ENCODE measurements at regions not wholly inside any gene's neighbourhood (a gene's known extent, or its start where the extent isn't known, plus 50 kb on each side); places are given as distances from the start of the nearest gene placed in this dataset.
"Not testable (repeated sequence)": the region's sequence is repeated elsewhere in the genome, so short reads cannot be mapped to it uniquely, and the experiment has no call there.

- Mint-ChIP-seq H3K4me1 (no peaks in the 10 kb centered on the region), H3K36me3 (no peaks in the 10 kb centered on the region), H3K27ac (no peak overlapping the region), H3K4me3 (no peak overlapping the region), H3K27me3 (ENCODE audit: low read depth in 3 of 3) (no peaks in the 10 kb centered on the region), H3K9me3 (peaks cover 2 to 28% (median 14%) of the 10 kb centered on the region in 6 donors)
- no peak for DNase-seq
Measured at GRCh38 chr16:60027351-60027750, 1293.2 kb upstream of the GOT2 start.

DNA sequence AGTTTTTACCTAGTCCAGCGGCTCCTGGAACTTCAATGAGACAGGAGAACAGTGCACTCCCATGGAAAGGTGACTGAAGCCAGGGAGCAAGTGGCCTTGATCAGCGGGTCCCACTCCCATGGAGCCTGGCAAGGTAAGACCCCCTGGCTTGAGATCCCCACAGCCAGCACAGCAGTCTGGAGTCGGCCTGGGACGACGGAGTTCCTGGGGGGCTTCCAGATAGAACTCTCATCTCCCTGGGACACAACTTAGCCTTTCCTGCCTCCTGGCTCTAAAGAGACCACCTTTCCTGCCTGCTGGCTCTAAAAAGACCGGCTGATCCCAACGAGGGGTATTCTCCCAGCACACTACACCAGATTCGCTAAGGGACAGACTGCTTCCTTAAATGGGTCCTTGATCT lies 1279.0 kb upstream of the GOT2 start:
- DNase-seq, result no peak
- no peaks in the 10 kb centered on the region for H3K4me1 Mint-ChIP-seq
- H3K4me3 Mint-ChIP-seq, result no peak overlapping the region
- H3K27me3 Mint-ChIP-seq (ENCODE audit: low read depth in 3 of 3), result peaks cover 0 to 2% (median 1%) of the 10 kb centered on the region in 3 donors
- H3K36me3 Mint-ChIP-seq, result no peaks in the 10 kb centered on the region
- no peak overlapping the region for H3K27ac Mint-ChIP-seq
- H3K9me3 Mint-ChIP-seq, result peaks cover 15 to 64% (median 28%) of the 10 kb centered on the region in 6 donors

DNA sequence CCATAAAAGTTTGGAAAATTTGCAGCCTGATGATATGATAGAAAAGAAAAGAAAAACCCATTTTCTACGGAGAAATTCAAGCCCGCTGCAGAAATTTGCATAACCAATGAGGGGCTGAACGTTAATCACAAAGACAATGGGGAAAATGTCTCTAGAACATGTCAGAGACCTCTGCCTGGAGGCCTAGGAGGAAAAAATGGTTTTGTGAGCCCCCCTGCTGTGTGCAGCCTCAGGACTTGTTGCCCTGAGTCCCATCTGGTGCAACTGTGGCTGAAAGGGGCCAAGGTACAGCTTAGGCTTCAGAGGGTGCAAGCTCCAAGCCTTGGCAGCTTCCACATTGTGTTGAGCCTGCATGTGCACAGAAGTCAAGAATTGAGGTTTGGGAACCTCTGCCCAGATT lies 1267.4 kb upstream of the GOT2 start:
- peaks cover 0 to 3% (median 0%) of the 10 kb centered on the region in 3 donors for H3K27me3 Mint-ChIP-seq (ENCODE audit: low read depth in 3 of 3)
- H3K4me1 Mint-ChIP-seq, result no peaks in the 10 kb centered on the region
- H3K4me3 Mint-ChIP-seq, result no peak overlapping the region
- no peak overlapping the region for H3K27ac Mint-ChIP-seq
- DNase-seq, result no peak
- peaks cover 0 to 3% (median 0%) of the 10 kb centered on the region in 3 donors for H3K36me3 Mint-ChIP-seq
- peaks cover 8 to 59% (median 17%) of the 10 kb centered on the region in 6 donors for H3K9me3 Mint-ChIP-seq

GRCh38 chr16:59997706-59998105 lies 1263.6 kb upstream of the GOT2 start:
- Mint-ChIP-seq H3K4me1 (no peaks in the 10 kb centered on the region), H3K9me3 (peaks cover 17 to 63% (median 29%) of the 10 kb centered on the region in 6 donors), H3K27me3 (ENCODE audit: low read depth in 3 of 3) (peaks cover 0 to 3% (median 0%) of the 10 kb centered on the region in 3 donors), H3K36me3 (peaks cover 0 to 7% (median 0%) of the 10 kb centered on the region in 3 donors), H3K4me3 (no peak overlapping the region), H3K27ac (no peak overlapping the region)
- DNase-seq, result no peak

- no peak overlapping the region for H3K27ac Mint-ChIP-seq
- no peak for DNase-seq
- peaks cover 0 to 2% (median 0%) of the 10 kb centered on the region in 3 donors for H3K27me3 Mint-ChIP-seq (ENCODE audit: low read depth in 3 of 3)
- H3K4me3 Mint-ChIP-seq, result no peak overlapping the region
- peaks cover 0 to 4% (median 0%) of the 10 kb centered on the region in 3 donors for H3K36me3 Mint-ChIP-seq
- H3K9me3 Mint-ChIP-seq, result peaks cover 12 to 60% (median 28%) of the 10 kb centered on the region in 6 donors
- no peaks in the 10 kb centered on the region for H3K4me1 Mint-ChIP-seq
Measured at GRCh38 chr16:59993101-59993500, 1259.0 kb upstream of the GOT2 start.

- Mint-ChIP-seq H3K36me3 (peaks cover 0 to 4% (median 0%) of the 10 kb centered on the region in 3 donors), H3K27ac (no peak overlapping the region), H3K4me3 (no peak overlapping the region), H3K27me3 (ENCODE audit: low read depth in 3 of 3) (peaks cover 0 to 2% (median 0%) of the 10 kb centered on the region in 3 donors), H3K4me1 (no peaks in the 10 kb centered on the region), H3K9me3 (peaks cover 12 to 58% (median 28%) of the 10 kb centered on the region in 6 donors)
- DNase-seq, result no peak
Measured at GRCh38 chr16:59991171-59991570, 1257.1 kb upstream of the GOT2 start.

DNA sequence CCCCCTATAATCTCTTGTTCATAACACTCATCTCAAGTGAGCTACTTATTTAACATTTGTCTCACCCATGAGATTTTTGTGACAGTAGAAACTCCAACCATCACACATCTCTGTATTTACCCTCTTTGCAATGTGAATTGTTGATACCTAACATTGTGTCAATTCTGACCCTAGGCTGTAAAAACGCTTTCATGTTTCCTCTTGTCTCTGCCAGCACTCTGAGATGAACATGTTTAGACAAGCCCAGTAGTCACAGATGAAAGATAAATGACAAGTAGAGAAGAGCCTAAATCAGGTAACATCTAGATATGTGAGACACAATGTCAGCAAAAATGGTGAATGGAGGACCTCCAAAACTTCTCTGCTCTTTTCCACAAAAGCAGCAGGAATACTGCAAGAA lies 1254.5 kb upstream of the GOT2 start:
- peaks cover 10 to 61% (median 25%) of the 10 kb centered on the region in 6 donors for H3K9me3 Mint-ChIP-seq
- H3K4me1 Mint-ChIP-seq, result no peaks in the 10 kb centered on the region
- no peaks in the 10 kb centered on the region for H3K36me3 Mint-ChIP-seq
- DNase-seq, result no peak
- no peak overlapping the region for H3K27ac Mint-ChIP-seq
- peaks cover 0 to 2% (median 0%) of the 10 kb centered on the region in 3 donors for H3K27me3 Mint-ChIP-seq (ENCODE audit: low read depth in 3 of 3)
- H3K4me3 Mint-ChIP-seq, result no peak overlapping the region

- Mint-ChIP-seq H3K27ac (no peak overlapping the region), H3K27me3 (ENCODE audit: low read depth in 3 of 3) (no peaks in the 10 kb centered on the region), H3K36me3 (peaks cover 0 to 4% (median 0%) of the 10 kb centered on the region in 3 donors), H3K4me1 (no peaks in the 10 kb centered on the region), H3K9me3 (peaks cover 0 to 14% (median 11%) of the 10 kb centered on the region in 6 donors), H3K4me3 (no peak overlapping the region)
- no peak for DNase-seq
Measured at GRCh38 chr16:59975953-59976352, 1241.8 kb upstream of the GOT2 start.

DNA sequence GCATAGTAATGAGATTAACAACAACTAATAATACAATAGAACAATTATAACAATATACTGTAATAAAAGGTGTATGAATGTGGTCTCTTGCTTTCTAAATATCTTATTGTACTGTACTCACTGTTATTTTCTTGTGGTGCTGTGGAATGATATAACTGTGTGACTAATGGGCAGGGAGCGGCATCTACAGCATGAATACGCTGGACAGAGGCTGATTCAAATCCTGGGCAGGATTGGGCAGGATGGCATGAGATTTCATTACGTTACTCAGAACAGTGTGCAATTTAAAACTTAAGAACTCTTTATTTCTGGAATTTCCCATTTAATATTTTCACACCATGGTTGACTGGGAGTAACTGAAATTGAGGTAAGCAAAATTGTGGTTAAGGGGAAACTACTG lies 1239.8 kb upstream of the GOT2 start:
- DNase-seq, result no peak
- peaks cover 0 to 4% (median 0%) of the 10 kb centered on the region in 3 donors for H3K36me3 Mint-ChIP-seq

GRCh38 chr16:59971264-59971663 lies 1237.1 kb upstream of the GOT2 start:
- Mint-ChIP-seq H3K9me3 (peaks cover 0 to 41% (median 31%) of the 10 kb centered on the region in 6 donors), H3K4me3 (no peak overlapping the region), H3K27ac (no peak overlapping the region), H3K36me3 (peaks cover 0 to 4% (median 0%) of the 10 kb centered on the region in 3 donors), H3K27me3 (ENCODE audit: low read depth in 3 of 3) (peaks cover 0 to 2% (median 0%) of the 10 kb centered on the region in 3 donors), H3K4me1 (no peaks in the 10 kb centered on the region)
- no peak for DNase-seq

More for the DNA sequence above, 1239.8 kb upstream of the GOT2 start:
- peaks cover 0 to 24% (median 19%) of the 10 kb centered on the region in 6 donors for H3K9me3 Mint-ChIP-seq
- H3K4me1 Mint-ChIP-seq, result no peaks in the 10 kb centered on the region
- H3K27ac Mint-ChIP-seq, result no peak overlapping the region
- H3K27me3 Mint-ChIP-seq (ENCODE audit: low read depth in 3 of 3), result no peaks in the 10 kb centered on the region
- no peak overlapping the region for H3K4me3 Mint-ChIP-seq

GRCh38 chr16:59964232-59964924 lies 1230.3 kb upstream of the GOT2 start:
- no peak for DNase-seq
- Mint-ChIP-seq H3K9me3 (peaks cover 6 to 66% (median 25%) of the 10 kb centered on the region in 6 donors), H3K27ac (no peak overlapping the region), H3K4me3 (no peak overlapping the region), H3K36me3 (no peaks in the 10 kb centered on the region), H3K27me3 (ENCODE audit: low read depth in 3 of 3) (peaks cover 0 to 2% (median 2%) of the 10 kb centered on the region in 3 donors), H3K4me1 (no peaks in the 10 kb centered on the region)

DNA sequence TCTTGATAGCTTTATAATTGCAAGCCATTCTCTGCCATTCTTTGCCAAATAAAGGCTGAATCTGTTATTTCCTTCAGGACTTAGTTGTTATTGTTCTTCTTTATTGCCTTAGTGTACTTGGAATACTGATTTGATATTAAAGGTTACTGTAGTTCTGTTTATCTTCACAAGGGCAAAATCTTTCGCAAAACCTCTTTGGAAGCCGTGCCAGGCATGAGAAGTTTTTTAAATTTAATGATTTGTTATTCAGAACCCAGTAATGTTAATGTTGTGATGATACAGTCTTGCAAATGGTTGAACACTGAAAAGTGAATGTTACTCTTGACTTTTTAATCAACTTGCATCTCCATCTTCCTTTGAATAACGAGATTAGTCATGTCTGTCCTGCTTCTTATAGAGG lies 1225.2 kb upstream of the GOT2 start:
- Mint-ChIP-seq H3K4me1 (no peaks in the 10 kb centered on the region), H3K36me3 (no peaks in the 10 kb centered on the region), H3K27ac (no peak overlapping the region), H3K27me3 (ENCODE audit: low read depth in 3 of 3) (peaks cover 0 to 2% (median 0%) of the 10 kb centered on the region in 3 donors), H3K9me3 (peaks cover 4 to 51% (median 18%) of the 10 kb centered on the region in 6 donors), H3K4me3 (no peak overlapping the region)
- DNase-seq, result no peak

DNA sequence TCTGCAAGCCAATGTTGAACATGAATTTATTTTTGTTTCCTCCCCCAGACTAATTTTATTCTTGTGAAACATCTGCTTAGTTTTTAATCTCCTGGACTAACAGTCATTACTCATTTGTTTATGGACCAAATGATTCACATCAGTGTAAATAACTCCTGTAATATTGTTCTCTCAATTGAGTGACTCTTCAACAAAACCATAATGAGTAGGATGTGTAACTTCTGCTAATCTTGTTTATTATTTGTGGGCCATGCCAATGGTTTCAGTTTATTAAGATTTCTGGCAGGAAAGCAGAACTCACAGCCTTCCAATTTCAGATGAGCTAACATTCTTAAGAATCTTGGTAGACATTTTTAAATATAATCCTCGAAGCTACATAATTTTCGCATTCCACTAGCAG lies 1216.3 kb upstream of the GOT2 start:
- Mint-ChIP-seq H3K4me1 (no peaks in the 10 kb centered on the region), H3K27me3 (ENCODE audit: low read depth in 3 of 3) (no peaks in the 10 kb centered on the region), H3K36me3 (no peaks in the 10 kb centered on the region), H3K9me3 (peaks cover 1 to 36% (median 14%) of the 10 kb centered on the region in 6 donors), H3K4me3 (no peak overlapping the region), H3K27ac (no peak overlapping the region)
- DNase-seq, result no peak

DNA sequence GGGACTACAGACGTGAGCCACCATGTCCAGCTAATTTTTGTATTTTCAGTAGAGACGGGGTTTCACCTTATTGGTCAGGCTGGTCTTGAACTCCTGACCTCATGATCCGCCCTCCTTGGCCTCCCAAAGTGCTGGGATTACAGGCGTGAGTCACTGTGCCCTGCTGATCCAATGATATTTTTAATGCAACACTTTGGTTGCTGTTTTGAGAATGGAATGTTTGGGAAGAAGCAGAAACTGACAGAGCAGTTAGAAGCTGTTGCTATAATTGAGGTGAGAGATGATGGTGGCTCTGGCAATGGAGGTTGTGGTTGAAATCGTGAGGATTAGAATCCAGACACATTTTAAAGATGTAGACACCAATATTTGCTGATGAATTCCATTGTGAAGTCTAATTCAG lies 1209.9 kb upstream of the GOT2 start:
- H3K4me1 Mint-ChIP-seq, H3K4me3 Mint-ChIP-seq: not testable (repeated sequence)

More for the DNA sequence above, 1209.9 kb upstream of the GOT2 start:
- not testable (repeated sequence) for DNase-seq; H3K27me3 Mint-ChIP-seq (ENCODE audit: low read depth in 3 of 3); H3K27ac Mint-ChIP-seq; H3K36me3 Mint-ChIP-seq
- H3K9me3 Mint-ChIP-seq, result peaks cover 7 to 34% (median 17%) of the 10 kb centered on the region in 6 donors
